GM21619 (cell line): ENCODE measurements at regions not wholly inside any gene's neighbourhood (a gene's known extent, or its start where the extent isn't known, plus 50 kb on each side); places are given as distances from the start of the nearest gene placed in this dataset.

ENCODE experiments used
- ATAC-seq: cut with Tn5 transposase; IDR thresholded peaks from one replicate; pipeline ENCODE4 v1.9.1; 2021; ENCODE audit not compliant: unreplicated experiment

GRCh38 chr11:27195837-27196202 lies 155.2 kb downstream of the BBOX1 start:
- ATAC-seq, result no peak

- ATAC-seq, result no peak
These were observed 154.4 kb downstream of the BBOX1 start for GRCh38 chr11:27194976-27195375.

- no peak for ATAC-seq
These were observed 153.0 kb downstream of the BBOX1 start for GRCh38 chr11:27193434-27194225.

- ATAC-seq, result no peak
These were observed 151.6 kb downstream of the BBOX1 start for GRCh38 chr11:27192184-27192583.

- ATAC-seq, result no peak
These were observed 151.0 kb downstream of the BBOX1 start for GRCh38 chr11:27191639-27192038.

- no peak for ATAC-seq
These were observed 148.1 kb downstream of the BBOX1 start for GRCh38 chr11:27188696-27189095.

- ATAC-seq, result no peak
These were observed 147.4 kb downstream of the BBOX1 start for GRCh38 chr11:27187848-27188621.

GRCh38 chr11:27187075-27187847 lies 146.6 kb downstream of the BBOX1 start:
- ATAC-seq, result no peak

- no peak for ATAC-seq
These were observed 146.0 kb downstream of the BBOX1 start for GRCh38 chr11:27186580-27186979.

- no peak for ATAC-seq
These were observed 144.1 kb downstream of the BBOX1 start for GRCh38 chr11:27184458-27185312.

GRCh38 chr11:27183672-27184457 lies 143.2 kb downstream of the BBOX1 start:
- peak; percentile 60 for ATAC-seq

- ATAC-seq, result no peak
These were observed 138.7 kb downstream of the BBOX1 start for GRCh38 chr11:27179334-27179733.

- no peak for ATAC-seq
These were observed 138.2 kb downstream of the BBOX1 start for GRCh38 chr11:27178859-27179258.
